ENCODE measurements at regions not wholly inside any gene's neighbourhood (a gene's known extent, or its start where the extent isn't known, plus 50 kb on each side); places are given as distances from the start of the nearest gene placed in this dataset.

DNA sequence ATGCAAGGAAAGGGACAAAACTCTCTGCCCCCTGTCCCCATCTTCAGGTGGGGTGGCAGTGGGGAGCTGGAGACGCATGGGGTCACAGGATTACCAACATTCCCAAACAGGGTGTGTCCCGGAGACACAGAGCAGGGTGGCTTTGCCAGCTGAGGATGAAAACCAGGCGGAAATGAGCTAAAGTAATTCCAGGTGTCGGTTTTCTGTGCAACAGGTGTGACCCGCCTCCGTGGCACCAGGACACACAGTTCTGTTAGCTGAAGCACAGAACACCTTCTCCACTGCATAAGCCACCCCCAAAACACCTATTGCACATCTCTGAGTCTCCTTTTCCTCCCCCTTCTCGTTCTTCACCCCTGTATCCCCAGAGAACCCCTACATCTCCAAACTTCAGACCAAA lies 122.7 kb upstream of the GLI2 start (continued):
- TF ChIP-seq, protein P1, sequence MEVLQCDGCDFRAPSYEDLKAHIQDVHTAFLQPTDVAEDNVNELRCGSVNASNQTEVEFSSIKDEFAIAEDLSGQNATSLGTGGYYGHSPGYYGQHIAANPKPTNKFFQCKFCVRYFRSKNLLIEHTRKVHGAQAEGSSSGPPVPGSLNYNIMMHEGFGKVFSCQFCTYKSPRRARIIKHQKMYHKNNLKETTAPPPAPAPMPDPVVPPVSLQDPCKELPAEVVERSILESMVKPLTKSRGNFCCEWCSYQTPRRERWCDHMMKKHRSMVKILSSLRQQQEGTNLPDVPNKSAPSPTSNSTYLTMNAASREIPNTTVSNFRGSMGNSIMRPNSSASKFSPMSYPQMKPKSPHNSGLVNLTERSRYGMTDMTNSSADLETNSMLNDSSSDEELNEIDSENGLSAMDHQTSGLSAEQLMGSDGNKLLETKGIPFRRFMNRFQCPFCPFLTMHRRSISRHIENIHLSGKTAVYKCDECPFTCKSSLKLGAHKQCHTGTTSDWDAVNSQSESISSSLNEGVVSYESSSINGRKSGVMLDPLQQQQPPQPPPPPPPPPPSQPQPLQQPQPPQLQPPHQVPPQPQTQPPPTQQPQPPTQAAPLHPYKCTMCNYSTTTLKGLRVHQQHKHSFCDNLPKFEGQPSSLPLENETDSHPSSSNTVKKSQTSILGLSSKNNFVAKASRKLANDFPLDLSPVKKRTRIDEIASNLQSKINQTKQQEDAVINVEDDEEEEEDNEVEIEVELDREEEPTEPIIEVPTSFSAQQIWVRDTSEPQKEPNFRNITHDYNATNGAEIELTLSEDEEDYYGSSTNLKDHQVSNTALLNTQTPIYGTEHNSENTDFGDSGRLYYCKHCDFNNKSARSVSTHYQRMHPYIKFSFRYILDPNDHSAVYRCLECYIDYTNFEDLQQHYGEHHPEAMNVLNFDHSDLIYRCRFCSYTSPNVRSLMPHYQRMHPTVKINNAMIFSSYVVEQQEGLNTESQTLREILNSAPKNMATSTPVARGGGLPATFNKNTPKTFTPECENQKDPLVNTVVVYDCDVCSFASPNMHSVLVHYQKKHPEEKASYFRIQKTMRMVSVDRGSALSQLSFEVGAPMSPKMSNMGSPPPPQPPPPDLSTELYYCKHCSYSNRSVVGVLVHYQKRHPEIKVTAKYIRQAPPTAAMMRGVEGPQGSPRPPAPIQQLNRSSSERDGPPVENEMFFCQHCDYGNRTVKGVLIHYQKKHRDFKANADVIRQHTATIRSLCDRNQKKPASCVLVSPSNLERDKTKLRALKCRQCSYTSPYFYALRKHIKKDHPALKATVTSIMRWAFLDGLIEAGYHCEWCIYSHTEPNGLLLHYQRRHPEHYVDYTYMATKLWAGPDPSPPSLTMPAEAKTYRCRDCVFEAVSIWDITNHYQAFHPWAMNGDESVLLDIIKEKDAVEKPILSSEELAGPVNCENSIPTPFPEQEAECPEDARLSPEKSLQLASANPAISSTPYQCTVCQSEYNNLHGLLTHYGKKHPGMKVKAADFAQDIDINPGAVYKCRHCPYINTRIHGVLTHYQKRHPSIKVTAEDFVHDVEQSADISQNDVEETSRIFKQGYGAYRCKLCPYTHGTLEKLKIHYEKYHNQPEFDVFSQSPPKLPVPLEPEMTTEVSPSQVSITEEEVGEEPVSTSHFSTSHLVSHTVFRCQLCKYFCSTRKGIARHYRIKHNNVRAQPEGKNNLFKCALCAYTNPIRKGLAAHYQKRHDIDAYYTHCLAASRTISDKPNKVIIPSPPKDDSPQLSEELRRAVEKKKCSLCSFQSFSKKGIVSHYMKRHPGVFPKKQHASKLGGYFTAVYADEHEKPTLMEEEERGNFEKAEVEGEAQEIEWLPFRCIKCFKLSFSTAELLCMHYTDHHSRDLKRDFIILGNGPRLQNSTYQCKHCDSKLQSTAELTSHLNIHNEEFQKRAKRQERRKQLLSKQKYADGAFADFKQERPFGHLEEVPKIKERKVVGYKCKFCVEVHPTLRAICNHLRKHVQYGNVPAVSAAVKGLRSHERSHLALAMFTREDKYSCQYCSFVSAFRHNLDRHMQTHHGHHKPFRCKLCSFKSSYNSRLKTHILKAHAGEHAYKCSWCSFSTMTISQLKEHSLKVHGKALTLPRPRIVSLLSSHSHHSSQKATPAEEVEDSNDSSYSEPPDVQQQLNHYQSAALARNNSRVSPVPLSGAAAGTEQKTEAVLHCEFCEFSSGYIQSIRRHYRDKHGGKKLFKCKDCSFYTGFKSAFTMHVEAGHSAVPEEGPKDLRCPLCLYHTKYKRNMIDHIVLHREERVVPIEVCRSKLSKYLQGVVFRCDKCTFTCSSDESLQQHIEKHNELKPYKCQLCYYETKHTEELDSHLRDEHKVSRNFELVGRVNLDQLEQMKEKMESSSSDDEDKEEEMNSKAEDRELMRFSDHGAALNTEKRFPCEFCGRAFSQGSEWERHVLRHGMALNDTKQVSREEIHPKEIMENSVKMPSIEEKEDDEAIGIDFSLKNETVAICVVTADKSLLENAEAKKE (CRISPR knock-in tag; IDR thresholded peaks at IDR 0.05) = no peak
- TF ChIP-seq ETS1 (IDR thresholded peaks at IDR 0.05) (no peak), CREB1 (CRISPR knock-in tag; IDR thresholded peaks at IDR 0.05; ENCODE audit: low read depth) (no peak), EZH2 (IDR thresholded peaks at IDR 0.05; ENCODE audit: low read depth, unreplicated experiment) (no peak), REST (IDR thresholded peaks at IDR 0.05; ENCODE audit: unreplicated experiment) (no peak), NANOG (IDR thresholded peaks at IDR 0.05; ENCODE audit: borderline replicate concordance) (no peak), POLR2AphosphoS5 (IDR thresholded peaks at IDR 0.05; ENCODE audit: low read depth) (no peak), STAT1 (IDR thresholded peaks at IDR 0.05; ENCODE audit: unreplicated experiment) (no peak)
